WTC11 (cell line): ENCODE measurements at regions not wholly inside any gene's neighbourhood (a gene's known extent, or its start where the extent isn't known, plus 50 kb on each side); places are given as distances from the start of the nearest gene placed in this dataset.

Experiments
- ATAC-seq: fragments of 200-7000 bp; cut with Tn5 transposase; 2 replicates; pipeline ENCODE4 v1.10.0; 2021; ENCODE audit warnings: mild to moderate bottlenecking, moderate library complexity
- CTCF ChIA-PET: fragments of 300-600 bp; sonication (Branson Sonifier 250); formaldehyde crosslinking; loops from one replicate; lab custom pipeline; 2021; ENCODE audit warnings: antibody characterized with exemption; lab: Charles Lee
- POLR2A ChIA-PET: fragments of 350-600 bp; sonication (Branson Sonifier 250); formaldehyde crosslinking; loops from one replicate; lab custom pipeline; 2021; ENCODE audit warnings: antibody characterized with exemption; lab: Charles Lee
- DNase-seq: peaks from one replicate; pipeline ENCODE4 v3.0.0; 2021; ENCODE audit warnings: low spot score
- H3K27ac Mint-ChIP-seq: 2 replicates; pipeline ENCODE4 v1.8.0; 2021; ENCODE audit warnings: mixed read lengths
- H3K27me3 Mint-ChIP-seq: 2 replicates; pipeline ENCODE4 v1.8.0; 2021; ENCODE audit warnings: low read depth, mild to moderate bottlenecking, moderate library complexity, mixed read lengths
- H3K36me3 Mint-ChIP-seq: 2 replicates; pipeline ENCODE4 v1.8.0; 2021; ENCODE audit warnings: mixed read lengths
- H3K4me1 Mint-ChIP-seq: 2 replicates; pipeline ENCODE4 v1.8.0; 2022; ENCODE audit warnings: mixed read lengths
- H3K4me3 Mint-ChIP-seq: 2 replicates; pipeline ENCODE4 v1.8.0; 2021; ENCODE audit warnings: mild to moderate bottlenecking, moderate library complexity, mixed read lengths
- H3K9me3 Mint-ChIP-seq: 2 replicates; pipeline ENCODE4 v1.8.0; 2021; ENCODE audit warnings: mixed read lengths
- AFF4 ChIP-seq: sonication (generic); formaldehyde crosslinking; IDR thresholded peaks from 2 replicates; pipeline ENCODE4 v1.8.1; 2023; ENCODE audit warnings: mild to moderate bottlenecking, missing genetic modification reagents, borderline replicate concordance
- AR ChIP-seq: fragments of 250-450 bp; sonication (Bioruptor Pico); IDR thresholded peaks from 2 replicates; pipeline ENCODE4 v1.9.0; 2021; ENCODE audit warnings: mild to moderate bottlenecking
- CREM ChIP-seq: sonication (generic); formaldehyde crosslinking; IDR thresholded peaks from 2 replicates; pipeline ENCODE4 v1.8.1; 2022; ENCODE audit warnings: mild to moderate bottlenecking, missing genetic modification reagents, moderate library complexity
- E2F4 ChIP-seq: sonication (generic); formaldehyde crosslinking; IDR thresholded peaks from 2 replicates; pipeline ENCODE4 v1.8.1; 2022; ENCODE audit warnings: low read depth, mild to moderate bottlenecking, moderate library complexity, missing genetic modification reagents, borderline replicate concordance
- ERG ChIP-seq: fragments of 250-450 bp; sonication (Bioruptor Pico); IDR thresholded peaks from 2 replicates; pipeline ENCODE4 v1.8.0; 2021; ENCODE audit warnings: mild to moderate bottlenecking
- IRF2 ChIP-seq: sonication (generic); formaldehyde crosslinking; IDR thresholded peaks from 2 replicates; pipeline ENCODE4 v1.8.0; 2022; ENCODE audit warnings: low read depth, missing genetic modification reagents, borderline replicate concordance
- MLX ChIP-seq: sonication (generic); formaldehyde crosslinking; IDR thresholded peaks from 2 replicates; pipeline ENCODE4 v1.8.1; 2023; ENCODE audit warnings: mild to moderate bottlenecking, missing genetic modification reagents, moderate library complexity
- NR2C2 ChIP-seq: sonication (generic); formaldehyde crosslinking; IDR thresholded peaks from 2 replicates; pipeline ENCODE4 v1.8.0; 2022; ENCODE audit warnings: mild to moderate bottlenecking, missing genetic modification reagents
- PREB ChIP-seq: sonication (generic); formaldehyde crosslinking; IDR thresholded peaks from 2 replicates; pipeline ENCODE4 v1.8.1; 2022; ENCODE audit warnings: mild to moderate bottlenecking, missing genetic modification reagents, moderate library complexity, borderline replicate concordance
- SMAD3 ChIP-seq: sonication (generic); formaldehyde crosslinking; IDR thresholded peaks from 2 replicates; pipeline ENCODE4 v1.8.0; 2022; ENCODE audit warnings: missing genetic modification reagents, mild to moderate bottlenecking, borderline replicate concordance
- USF2 ChIP-seq: sonication (generic); formaldehyde crosslinking; IDR thresholded peaks from 2 replicates; pipeline ENCODE4 v1.8.1; 2023; ENCODE audit warnings: mild to moderate bottlenecking, missing genetic modification reagents, moderate library complexity
- ZMAT4 ChIP-seq: fragments of 250-450 bp; sonication (Bioruptor Pico); IDR thresholded peaks from 2 replicates; pipeline ENCODE4 v1.9.0; 2021; ENCODE audit warnings: mild to moderate bottlenecking
- ZNF121 ChIP-seq: sonication (generic); formaldehyde crosslinking; IDR thresholded peaks from 2 replicates; pipeline ENCODE4 v1.8.0; 2023; ENCODE audit warnings: missing genetic modification reagents
- ZNF138 ChIP-seq: sonication (generic); formaldehyde crosslinking; conservative IDR thresholded peaks from 2 replicates; pipeline ENCODE4 v1.8.1; 2022; ENCODE audit warnings: mild to moderate bottlenecking, moderate library complexity, missing genetic modification reagents
- ZNF263 ChIP-seq: sonication (generic); formaldehyde crosslinking; IDR thresholded peaks from 2 replicates; pipeline ENCODE4 v1.8.1; 2022; ENCODE audit warnings: low read depth, mild to moderate bottlenecking, moderate library complexity, missing genetic modification reagents
- ZNF317 ChIP-seq: sonication (generic); formaldehyde crosslinking; IDR thresholded peaks from 2 replicates; pipeline ENCODE4 v1.8.1; 2023; ENCODE audit warnings: low read depth, mild to moderate bottlenecking, moderate library complexity, missing genetic modification reagents, borderline replicate concordance
- ZNF671 ChIP-seq: fragments of 250-450 bp; sonication (Bioruptor Pico); IDR thresholded peaks from 2 replicates; pipeline ENCODE4 v1.8.0; 2021; ENCODE audit warnings: mild to moderate bottlenecking

GRCh38 chr11:19407677-19408270, 167.0 kb upstream of the E2F8 start (continued):
- no peak for TF ChIP-seq ZNF317 (CRISPR knock-in tag)
- TF ChIP-seq ZNF263 (CRISPR knock-in tag): no peak
- no peak for TF ChIP-seq AR (CRISPR knock-in tag)
- no peak for TF ChIP-seq ERG
- TF ChIP-seq USF2 (CRISPR knock-in tag): no peak
- TF ChIP-seq IRF2: no peak
- no peak for TF ChIP-seq AFF4
- TF ChIP-seq SMAD3 (CRISPR knock-in tag): no peak
- TF ChIP-seq NR2C2 (CRISPR knock-in tag): no peak
- TF ChIP-seq ZNF671 (CRISPR knock-in tag): no peak

GRCh38 chr11:19405966-19406365, 165.2 kb upstream of the E2F8 start:
- H3K9me3 Mint-ChIP-seq: no peaks in the 10 kb centered on the region
- TF ChIP-seq ZMAT4 (CRISPR knock-in tag): no peak
- TF ChIP-seq CREM: no peak
- TF ChIP-seq MLX (CRISPR knock-in tag): no peak
- no peak for TF ChIP-seq ZNF121 (CRISPR knock-in tag)
- no peak for TF ChIP-seq ZNF138 (CRISPR knock-in tag)
- TF ChIP-seq ZNF317 (CRISPR knock-in tag): no peak
- no peak for TF ChIP-seq PREB (CRISPR knock-in tag)
- no peak for TF ChIP-seq E2F4 (CRISPR knock-in tag)
- no peak for TF ChIP-seq NR2C2 (CRISPR knock-in tag)
- peak; percentile 24; the same call in 1 of the 2 replicates for ATAC-seq
- no peak overlapping the region for H3K4me3 Mint-ChIP-seq
- H3K27ac Mint-ChIP-seq: no peak overlapping the region
- POLR2A ChIA-PET: no interaction called here
- CTCF ChIA-PET: interaction anchor here (1.3 kb wide), 1 partner anchor 151 kb away, joined by 3 read pairs; no protein-coding TSS in a partner anchor
- no peak for DNase-seq
- no peaks in the 10 kb centered on the region for H3K27me3 Mint-ChIP-seq
- peaks cover 18% of the 10 kb centered on the region for H3K4me1 Mint-ChIP-seq
- H3K36me3 Mint-ChIP-seq: no peaks in the 10 kb centered on the region
